Heart right ventricle (tissue), 16 donors: ENCODE measurements at regions not wholly inside any gene's neighbourhood (a gene's known extent, or its start where the extent isn't known, plus 50 kb on each side); places are given as distances from the start of the nearest gene placed in this dataset.

Experiments used
- ATAC-seq, 8 donors: fragments of 200-7000 bp; cut with Tn5 transposase; one replicate each; pipeline ENCODE4 v1.9.1; 2020; ENCODE audit warnings: mild to moderate bottlenecking in 8 of 8, moderate library complexity in 8 of 8, moderate number of reproducible peaks in 1 of 8
- DNase-seq, 2 donors: peaks; one replicate each; pipeline ENCODE4 v3.0.0-alpha.2; 2020
- H3K27ac ChIP-seq, 10 donors: fragments of 200-600 bp; sonication (generic) in 2 of 10; one replicate each; pipeline versions ENCODE4 v1.5.0 to v1.8.0; 2020 to 2022; ENCODE audit warnings: mild to moderate bottlenecking in 3 of 10
- H3K27me3 ChIP-seq, 7 donors: fragments of 200-600 bp; one replicate each; pipeline ENCODE4 v1.8.0; 2021 to 2022; ENCODE audit warnings: mild to moderate bottlenecking in 2 of 7
- H3K36me3 ChIP-seq, 9 donors: fragments of 200-600 bp; sonication (generic) in 1 of 9; one replicate each; pipeline versions ENCODE4 v1.5.0 to v1.8.0; 2020 to 2022; ENCODE audit warnings: mild to moderate bottlenecking in 2 of 9
- H3K4me1 ChIP-seq, 9 donors: fragments of 200-600 bp; sonication (generic) in 1 of 9; one replicate each; pipeline versions ENCODE4 v1.5.0 to v1.8.0; 2020 to 2022; ENCODE audit warnings: mild to moderate bottlenecking in 4 of 9
- H3K4me3 ChIP-seq, 10 donors: fragments of 200-600 bp; sonication (generic) in 2 of 10; one replicate each; pipeline versions ENCODE4 v1.5.0 to v1.8.0; 2020 to 2022; ENCODE audit warnings: mild to moderate bottlenecking in 7 of 10, moderate library complexity in 2 of 10
- H3K9me3 ChIP-seq, 11 donors: fragments of 200-600 bp in 10 of 11; sonication (generic) in 2 of 11; one replicate each; pipeline versions ENCODE4 v1.5.0 to v1.8.0; 2013 to 2022; ENCODE audit warnings: mild to moderate bottlenecking in 2 of 11, control low read depth in 1 of 11, moderate library complexity in 1 of 11
- CTCF ChIP-seq, 9 donors: fragments of 200-600 bp; sonication (generic) in 2 of 9; IDR thresholded peaks; one replicate each; pipeline versions ENCODE4 v1.5.0 to v1.8.0; 2021 to 2022; ENCODE audit warnings: antibody characterized with exemption in 9 of 9, mild to moderate bottlenecking in 5 of 9, moderate library complexity in 1 of 9
- WGBS, 2 donors: extraction: QIAGEN DNeasy Blood & Tissue Kit; methylation state at CpG; one replicate each; pipeline ENCODE4 v1.1.7; 2013; ENCODE audit warnings: inconsistent platforms in 1 of 2; 5-methylcytosine and 5-hydroxymethylcytosine counted together
- intact Hi-C, 10 donors: fragments of 100-400 bp; cut with DNase I; formaldehyde crosslinking; loops; one replicate each; pipeline versions ENCODE4 v1.11.1 to v1.14.2; 2022
- donor health status: Arrhythmogenic right ventricular cardiomyopathy.
- donor health status: ischemic (EF 13 %, LVEDD 7.1; RV severe dilation, severe dysfunction).
- donor health status: healthy with polysubstance abuse.
- donor health status: DM: no; HTN: yes; CAD: no.
- donor health status: DM: no; HTN: no; CAD: no.
- donor health status: ischemic (EF 25% LVEDD 6.9; RV normal size, moderate dysfunction).
- donor health status: ischemic (EF 25% LVEDD 5.7; RV mildly dilated, moderate dysfunction).
- donor health status: healthy.
- donor health status: DM: yes; HTN: yes; CAD: no.
- donor health status: Ischemic cardiomyopathy.
- donor health status: ischemic (EF 35%, LVEDD 5.7; RV mildly dilated, moderate dysfunction).
- donor health status: nonischemic (EF 11% LVEDD 7.7; RV severe dilation, severe dysfunction).
- donor health status: DM: yes; HTN: yes; CAD: no.
- donor health status: PGD.
- donor health status: ischemic (EF 29% LVEDD 5.4; RV normal size, mild dysfunction).
- donor health status: nonischemic (EF 23%, LVEDD 6.1; RV moderate dilation, normal function).

- 81 to 84% methylated on average over 8 of the region's 8 CpGs for WGBS, 2 donors
- DNase-seq (no peak), ATAC-seq (no peak)
- Histone ChIP-seq H3K9me3 (peaks cover 0 to 35% (median 9%) of the 10 kb centered on the region in 11 donors), H3K4me1 (no peaks in the 10 kb centered on the region), H3K27me3 (no peaks in the 10 kb centered on the region), H3K4me3 (no peak overlapping the region), H3K36me3 (no peaks in the 10 kb centered on the region), H3K27ac (no peak overlapping the region)
- intact Hi-C loops: no loop called here
- TF ChIP-seq CTCF (IDR thresholded peaks at IDR 0.05): no peak
These were observed 290.5 kb upstream of the TAS2R1 start for GRCh38 chr5:9920697-9921096.

DNA sequence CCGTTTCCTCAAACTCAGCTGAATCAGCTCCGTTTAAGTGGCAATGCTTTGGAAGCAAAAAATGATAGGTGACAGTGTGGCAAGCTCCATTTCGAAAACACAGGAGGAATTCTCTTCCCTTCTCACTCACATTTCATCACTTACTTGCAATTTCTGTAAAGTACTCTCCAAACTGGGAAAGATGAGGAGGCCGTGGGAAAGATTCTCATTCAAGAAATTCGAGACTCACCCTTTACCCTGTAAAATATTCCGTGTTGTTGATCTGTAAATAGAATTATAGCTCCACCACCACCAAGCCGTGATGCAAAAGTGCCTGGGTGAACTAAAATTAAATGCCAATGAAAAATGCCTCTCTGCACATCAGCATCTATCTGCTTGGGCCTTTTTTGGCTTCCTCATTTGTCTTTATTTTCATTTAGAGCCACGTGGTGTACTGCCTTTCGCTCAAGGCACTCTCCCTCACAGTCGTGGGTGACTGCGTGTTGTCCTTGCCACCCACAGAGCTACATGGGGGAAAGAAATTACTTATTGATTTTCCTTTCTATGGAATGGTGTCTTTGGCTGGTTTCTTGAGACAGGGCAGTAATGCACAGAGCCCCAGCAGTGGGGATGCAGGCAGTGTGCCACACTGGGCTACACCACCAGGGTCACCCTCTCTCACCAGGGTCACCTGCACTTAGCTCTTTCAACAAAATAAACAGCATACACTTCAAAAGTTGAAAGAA, 289.3 kb upstream of the TAS2R1 start:
- Histone ChIP-seq H3K4me3 (no peak overlapping the region), H3K4me1 (no peaks in the 10 kb centered on the region), H3K9me3 (peaks cover 0 to 31% (median 9%) of the 10 kb centered on the region in 11 donors), H3K27ac (peak overlapping the region in 1 of 10 donors; percentile 10), H3K27me3 (no peaks in the 10 kb centered on the region), H3K36me3 (no peaks in the 10 kb centered on the region)
- WGBS, 2 donors: 60 to 64% methylated on average over 11 of the region's 11 CpGs
- no peak for DNase-seq
- ATAC-seq: no peak
- intact Hi-C loops: loop anchor here in 1 of 10 donors (10.0 kb wide), 1 partner anchor 115 kb away; no protein-coding TSS in a partner anchor
- no peak for TF ChIP-seq CTCF (IDR thresholded peaks at IDR 0.05)

GRCh38 chr5:9905661-9906060, 275.5 kb upstream of the TAS2R1 start:
- Histone ChIP-seq H3K27ac (no peak overlapping the region), H3K36me3 (no peaks in the 10 kb centered on the region), H3K27me3 (no peaks in the 10 kb centered on the region), H3K4me1 (no peaks in the 10 kb centered on the region), H3K4me3 (no peak overlapping the region), H3K9me3 (peaks cover 0 to 25% (median 10%) of the 10 kb centered on the region in 11 donors)
- intact Hi-C loops: no loop called here
- WGBS, 2 donors: 22 to 47% methylated on average over 1 of the region's 1 CpG
- ATAC-seq (no peak), DNase-seq (no peak)
- TF ChIP-seq CTCF (IDR thresholded peaks at IDR 0.05): no peak

DNA sequence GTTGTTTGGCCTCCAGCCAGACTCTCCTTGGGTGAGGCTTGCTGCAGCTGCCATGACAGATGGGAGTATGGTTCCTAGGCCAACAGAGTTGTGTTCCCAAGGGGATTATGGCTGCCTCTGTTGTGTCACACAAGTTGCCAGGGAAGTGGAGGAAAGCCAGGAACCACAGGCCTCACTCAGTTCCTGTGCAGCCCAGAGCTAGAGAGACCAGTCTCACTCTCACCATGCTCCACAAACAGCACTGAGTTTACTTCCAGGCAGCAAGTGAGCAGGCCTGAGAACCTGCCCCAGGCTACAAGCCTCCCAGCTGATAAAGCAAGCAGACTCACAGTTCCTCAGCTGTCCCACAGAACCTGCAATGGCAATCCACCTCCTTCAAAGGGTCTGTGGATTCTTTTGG, 273.6 kb upstream of the TAS2R1 start:
- Histone ChIP-seq H3K4me3 (no peak overlapping the region), H3K9me3 (peaks cover 0 to 25% (median 10%) of the 10 kb centered on the region in 11 donors), H3K36me3 (no peaks in the 10 kb centered on the region), H3K27me3 (no peaks in the 10 kb centered on the region), H3K4me1 (no peaks in the 10 kb centered on the region), H3K27ac (no peak overlapping the region)
- TF ChIP-seq CTCF (IDR thresholded peaks at IDR 0.05): no peak
- no peak for ATAC-seq
- intact Hi-C loops: no loop called here
- no peak for DNase-seq
